Activated T-cell treated with anti-CD3 and anti-CD28 coated beads, Interleukin-2, amount 50 U/mL, for 24 hours (primary cell): ENCODE measurements at regions not wholly inside any gene's neighbourhood (a gene's known extent, or its start where the extent isn't known, plus 50 kb on each side); places are given as distances from the start of the nearest gene placed in this dataset.

Experiments used
- DNase-seq: peaks from one replicate; pipeline ENCODE4 v3.0.0-alpha.2; 2020
- H3K27ac Mint-ChIP-seq: 2 replicates; pipeline ENCODE4 v1.8.0; 2020; ENCODE audit warnings: mild to moderate bottlenecking, mixed read lengths
- H3K27me3 Mint-ChIP-seq: 2 replicates; pipeline ENCODE4 v1.8.0; 2020; ENCODE audit warnings: mixed read lengths
- H3K36me3 Mint-ChIP-seq: 2 replicates; pipeline ENCODE4 v1.8.0; 2020; ENCODE audit warnings: low read depth, mixed read lengths
- H3K4me1 Mint-ChIP-seq: 2 replicates; pipeline ENCODE4 v1.8.0; 2020; ENCODE audit warnings: low read depth, mixed read lengths
- H3K4me3 Mint-ChIP-seq: 2 replicates; pipeline ENCODE4 v1.8.0; 2020; ENCODE audit warnings: mild to moderate bottlenecking, moderate library complexity, mixed read lengths
- H3K9me3 Mint-ChIP-seq: 2 replicates; pipeline ENCODE4 v1.8.0; 2020; ENCODE audit warnings: mixed read lengths

DNA sequence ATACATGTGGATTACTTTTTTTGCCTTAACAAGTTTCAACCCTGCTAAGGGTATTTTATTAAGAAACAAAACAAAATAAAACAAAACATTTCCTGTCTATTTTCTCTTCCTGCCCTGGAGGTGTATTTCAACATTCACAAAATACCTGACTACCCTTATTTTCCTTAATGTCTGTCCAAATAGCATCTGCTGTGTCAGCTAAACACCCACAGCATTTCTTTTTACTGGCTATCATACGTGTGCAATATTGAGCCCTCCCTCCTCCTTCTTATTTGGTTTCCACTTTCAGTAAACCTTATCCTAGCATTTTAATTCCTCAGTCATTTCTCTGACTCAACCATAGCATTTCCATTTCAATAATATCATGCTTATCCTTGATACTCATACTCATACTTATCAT lies 1420.0 kb upstream of the ZEB2 start:
- H3K36me3 Mint-ChIP-seq = no peaks in the 10 kb centered on the region
- no peak for DNase-seq
- H3K27ac Mint-ChIP-seq = no peak overlapping the region
- peaks cover 11% of the 10 kb centered on the region for H3K9me3 Mint-ChIP-seq
- no peaks in the 10 kb centered on the region for H3K4me1 Mint-ChIP-seq
- H3K4me3 Mint-ChIP-seq = no peak overlapping the region
- H3K27me3 Mint-ChIP-seq = no peaks in the 10 kb centered on the region

DNA sequence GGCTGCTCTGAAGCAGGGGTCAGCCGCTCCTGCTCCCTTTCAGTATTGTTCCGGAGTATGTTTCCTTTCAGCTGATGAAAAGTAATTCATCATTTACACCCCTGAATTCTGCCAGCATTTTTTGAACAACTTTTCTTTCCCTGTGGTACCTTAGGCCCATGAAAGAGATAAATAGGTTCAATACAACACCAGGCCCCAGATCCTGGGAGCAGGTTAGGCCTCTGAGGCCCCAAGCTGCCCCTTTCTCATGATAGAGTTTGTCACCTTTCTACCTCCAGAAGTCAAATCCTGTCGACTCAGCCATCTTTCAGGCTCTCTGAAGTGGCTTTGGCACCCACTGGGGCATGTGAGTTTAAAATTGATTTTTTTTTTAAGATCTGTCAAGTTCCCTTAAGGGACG lies 1415.1 kb upstream of the ZEB2 start:
- H3K36me3 Mint-ChIP-seq = no peaks in the 10 kb centered on the region
- no peak overlapping the region for H3K27ac Mint-ChIP-seq
- no peaks in the 10 kb centered on the region for H3K4me1 Mint-ChIP-seq
- no peak for DNase-seq
- no peaks in the 10 kb centered on the region for H3K9me3 Mint-ChIP-seq
- H3K4me3 Mint-ChIP-seq = no peak overlapping the region
- no peaks in the 10 kb centered on the region for H3K27me3 Mint-ChIP-seq

DNA sequence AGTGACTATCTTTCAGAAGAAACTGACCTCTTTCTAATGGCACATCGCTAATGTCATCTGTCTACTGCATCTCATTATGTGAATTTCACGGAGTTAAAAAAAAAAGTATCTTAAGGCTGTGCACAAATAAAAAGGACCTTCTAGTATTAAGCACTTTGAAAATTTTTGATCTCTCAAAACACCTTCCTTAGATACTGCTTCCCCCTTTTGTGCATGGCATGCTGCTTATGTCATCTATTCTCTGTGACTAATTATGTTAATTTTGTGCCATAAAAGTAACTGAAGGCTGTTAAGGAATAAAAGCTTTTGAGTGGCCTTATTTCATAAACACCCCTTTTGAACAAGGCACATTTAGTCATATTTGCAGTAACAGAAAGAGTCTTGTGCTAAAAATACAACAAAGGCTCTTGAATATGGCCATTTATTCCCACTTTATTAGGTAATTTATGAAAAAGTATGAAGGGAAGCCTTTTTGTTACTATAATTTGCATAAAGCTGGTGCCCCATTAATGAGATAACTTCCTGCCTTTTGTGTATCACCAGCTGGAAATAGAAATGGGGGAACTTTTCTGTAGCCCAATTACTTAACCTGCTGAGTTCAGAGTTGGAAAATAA lies 1412.0 kb upstream of the ZEB2 start:
- no peak overlapping the region for H3K4me3 Mint-ChIP-seq
- no peaks in the 10 kb centered on the region for H3K27me3 Mint-ChIP-seq
- H3K9me3 Mint-ChIP-seq = no peaks in the 10 kb centered on the region
- no peaks in the 10 kb centered on the region for H3K4me1 Mint-ChIP-seq
- H3K27ac Mint-ChIP-seq = no peak overlapping the region
- no peak for DNase-seq
- no peaks in the 10 kb centered on the region for H3K36me3 Mint-ChIP-seq

DNA sequence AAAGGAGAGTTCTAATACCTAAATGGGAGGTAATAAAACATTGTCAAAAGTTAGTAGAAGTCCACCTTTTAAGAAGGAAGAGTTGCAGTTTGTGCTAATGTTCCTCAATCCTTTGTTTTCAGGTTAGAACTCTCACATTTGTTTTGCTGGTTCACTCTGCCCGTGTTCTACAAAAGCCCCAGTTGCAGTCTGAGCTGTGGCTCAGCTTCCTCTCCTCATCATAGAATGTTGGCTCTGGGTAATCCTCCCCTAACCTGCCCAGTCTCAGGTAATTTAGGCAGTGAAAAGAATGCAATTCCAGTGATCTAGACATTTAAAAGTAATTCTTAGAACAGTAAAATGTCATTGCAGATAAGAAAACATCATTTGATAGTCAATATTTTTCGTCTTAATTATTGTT lies 1410.4 kb upstream of the ZEB2 start:
- no peaks in the 10 kb centered on the region for H3K9me3 Mint-ChIP-seq
- DNase-seq = no peak
- H3K27me3 Mint-ChIP-seq = no peaks in the 10 kb centered on the region
- no peak overlapping the region for H3K27ac Mint-ChIP-seq
- H3K4me3 Mint-ChIP-seq = no peak overlapping the region
- H3K4me1 Mint-ChIP-seq = no peaks in the 10 kb centered on the region
- H3K36me3 Mint-ChIP-seq = no peaks in the 10 kb centered on the region

GRCh38 chr2:145927131-145927950 lies 1407.4 kb upstream of the ZEB2 start:
- H3K4me1 Mint-ChIP-seq = no peaks in the 10 kb centered on the region
- no peak overlapping the region for H3K4me3 Mint-ChIP-seq
- no peaks in the 10 kb centered on the region for H3K27me3 Mint-ChIP-seq
- DNase-seq = no peak
- H3K27ac Mint-ChIP-seq = no peak overlapping the region
- no peaks in the 10 kb centered on the region for H3K9me3 Mint-ChIP-seq
- no peaks in the 10 kb centered on the region for H3K36me3 Mint-ChIP-seq

- Mint-ChIP-seq H3K9me3 (no peaks in the 10 kb centered on the region), H3K4me1 (no peaks in the 10 kb centered on the region), H3K36me3 (no peaks in the 10 kb centered on the region), H3K27ac (no peak overlapping the region), H3K27me3 (no peaks in the 10 kb centered on the region), H3K4me3 (no peak overlapping the region)
- no peak for DNase-seq
Observed at GRCh38 chr2:145925591-145925990, 1405.7 kb upstream of the ZEB2 start.

DNA sequence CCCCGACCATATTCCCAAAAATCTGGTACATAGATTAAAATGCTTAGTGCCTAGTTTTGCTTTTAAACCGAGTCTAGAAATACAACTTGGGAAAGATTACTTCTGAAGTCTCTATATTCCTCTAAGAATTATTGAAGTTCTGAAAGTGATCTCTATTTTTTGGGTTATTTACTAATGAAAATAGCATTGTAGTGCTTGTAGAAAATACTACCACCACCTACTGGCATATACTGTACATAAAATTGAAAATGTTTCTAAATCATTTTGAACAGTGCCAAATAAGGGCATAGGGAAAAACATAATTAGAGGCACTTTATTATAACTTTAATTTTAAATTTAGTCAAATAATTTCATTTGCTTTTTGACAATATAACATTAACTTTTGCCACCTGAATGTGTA lies 1399.6 kb upstream of the ZEB2 start:
- Mint-ChIP-seq H3K36me3 (no peaks in the 10 kb centered on the region), H3K27me3 (no peaks in the 10 kb centered on the region), H3K9me3 (no peaks in the 10 kb centered on the region), H3K4me1 (no peaks in the 10 kb centered on the region), H3K4me3 (no peak overlapping the region), H3K27ac (no peak overlapping the region)
- no peak for DNase-seq

DNA sequence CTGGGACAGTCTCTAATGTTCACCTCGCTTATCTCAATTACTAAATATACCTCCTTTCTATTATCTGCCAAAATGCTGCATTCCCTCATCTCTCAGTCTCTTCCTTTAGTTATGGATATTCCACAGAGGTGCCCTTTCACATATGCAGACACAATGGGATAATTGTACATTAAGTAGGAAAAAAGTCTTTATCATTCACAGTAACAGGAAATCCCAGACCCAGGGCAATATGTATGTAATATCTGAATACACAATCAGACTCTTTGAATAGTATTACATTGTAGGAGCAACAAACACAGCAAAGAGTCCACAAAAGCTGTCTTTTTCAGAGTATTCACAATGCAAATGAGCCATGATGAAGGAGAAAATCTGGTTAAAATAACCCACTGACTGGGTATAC lies 1399.0 kb upstream of the ZEB2 start:
- no peaks in the 10 kb centered on the region for H3K9me3 Mint-ChIP-seq
- no peak overlapping the region for H3K4me3 Mint-ChIP-seq
- no peak for DNase-seq
- no peaks in the 10 kb centered on the region for H3K36me3 Mint-ChIP-seq
- H3K27ac Mint-ChIP-seq = no peak overlapping the region
- H3K4me1 Mint-ChIP-seq = no peaks in the 10 kb centered on the region
- H3K27me3 Mint-ChIP-seq = no peaks in the 10 kb centered on the region

GRCh38 chr2:145916799-145917198 lies 1396.9 kb upstream of the ZEB2 start:
- H3K9me3 Mint-ChIP-seq = no peaks in the 10 kb centered on the region
- H3K36me3 Mint-ChIP-seq = no peaks in the 10 kb centered on the region
- no peaks in the 10 kb centered on the region for H3K4me1 Mint-ChIP-seq
- H3K4me3 Mint-ChIP-seq = no peak overlapping the region
- no peaks in the 10 kb centered on the region for H3K27me3 Mint-ChIP-seq
- no peak for DNase-seq
- no peak overlapping the region for H3K27ac Mint-ChIP-seq

GRCh38 chr2:145914716-145915115 lies 1394.8 kb upstream of the ZEB2 start:
- H3K4me3 Mint-ChIP-seq = no peak overlapping the region
- no peaks in the 10 kb centered on the region for H3K4me1 Mint-ChIP-seq
- H3K27me3 Mint-ChIP-seq = no peaks in the 10 kb centered on the region
- H3K9me3 Mint-ChIP-seq = no peaks in the 10 kb centered on the region
- no peaks in the 10 kb centered on the region for H3K36me3 Mint-ChIP-seq
- H3K27ac Mint-ChIP-seq = no peak overlapping the region
- DNase-seq = no peak

DNA sequence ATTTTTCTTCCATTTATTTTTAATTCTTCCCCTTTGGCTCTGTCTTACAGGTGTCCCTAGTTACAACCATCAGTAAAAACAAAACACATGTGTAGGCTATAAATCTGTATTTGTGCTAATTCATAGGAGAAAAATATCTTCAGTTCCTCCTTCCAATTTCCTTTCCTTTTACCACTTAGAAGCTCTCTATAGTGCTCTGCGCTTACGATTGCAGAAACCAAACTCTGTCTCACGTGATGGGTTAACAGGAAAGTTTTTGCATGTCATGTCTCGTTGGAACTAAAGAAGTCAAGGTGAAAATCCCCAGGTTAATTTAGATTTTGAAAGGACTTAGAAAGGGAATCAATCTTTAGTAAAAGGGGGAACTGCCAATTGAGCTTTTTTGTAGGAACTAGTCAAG lies 1390.5 kb upstream of the ZEB2 start:
- Mint-ChIP-seq H3K9me3 (no peaks in the 10 kb centered on the region), H3K27me3 (no peaks in the 10 kb centered on the region), H3K27ac (no peak overlapping the region), H3K36me3 (no peaks in the 10 kb centered on the region), H3K4me1 (no peaks in the 10 kb centered on the region), H3K4me3 (no peak overlapping the region)
- no peak for DNase-seq

- H3K9me3 Mint-ChIP-seq = no peaks in the 10 kb centered on the region
- no peak for DNase-seq
- no peaks in the 10 kb centered on the region for H3K4me1 Mint-ChIP-seq
- no peak overlapping the region for H3K27ac Mint-ChIP-seq
- no peaks in the 10 kb centered on the region for H3K36me3 Mint-ChIP-seq
- H3K4me3 Mint-ChIP-seq = no peak overlapping the region
- no peaks in the 10 kb centered on the region for H3K27me3 Mint-ChIP-seq
Observed at GRCh38 chr2:145909766-145910165, 1389.8 kb upstream of the ZEB2 start.

GRCh38 chr2:145909175-145909755 lies 1389.3 kb upstream of the ZEB2 start:
- no peak for DNase-seq
- H3K27me3 Mint-ChIP-seq = no peaks in the 10 kb centered on the region
- H3K9me3 Mint-ChIP-seq = no peaks in the 10 kb centered on the region
- no peaks in the 10 kb centered on the region for H3K4me1 Mint-ChIP-seq
- no peaks in the 10 kb centered on the region for H3K36me3 Mint-ChIP-seq
- no peak overlapping the region for H3K4me3 Mint-ChIP-seq
- no peak overlapping the region for H3K27ac Mint-ChIP-seq

GRCh38 chr2:145906354-145906753 lies 1386.4 kb upstream of the ZEB2 start:
- no peaks in the 10 kb centered on the region for H3K36me3 Mint-ChIP-seq
- H3K4me3 Mint-ChIP-seq = no peak overlapping the region
- DNase-seq = no peak
- H3K4me1 Mint-ChIP-seq = no peaks in the 10 kb centered on the region
- no peak overlapping the region for H3K27ac Mint-ChIP-seq
- no peaks in the 10 kb centered on the region for H3K27me3 Mint-ChIP-seq
- H3K9me3 Mint-ChIP-seq = peaks cover 3% of the 10 kb centered on the region

DNA sequence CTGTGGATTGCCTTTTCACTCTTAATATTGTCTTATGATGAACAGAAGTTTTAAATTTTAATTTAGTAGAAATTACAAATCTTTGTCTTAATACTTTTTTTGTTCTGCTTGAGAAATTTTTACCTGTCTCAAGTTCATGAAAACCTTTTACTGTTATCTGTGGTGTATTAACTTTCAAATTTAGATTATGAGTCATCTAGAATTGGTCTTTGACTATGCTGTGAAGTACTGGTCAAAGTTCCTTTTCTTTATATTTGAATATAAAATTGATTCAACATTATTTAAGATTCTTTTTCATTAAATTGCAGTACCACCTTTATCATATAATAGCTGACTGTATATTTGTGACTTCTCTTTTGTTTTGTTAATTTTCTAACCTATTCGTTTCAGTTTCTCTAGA lies 1385.5 kb upstream of the ZEB2 start:
- no peak overlapping the region for H3K27ac Mint-ChIP-seq
- H3K4me3 Mint-ChIP-seq = no peak overlapping the region
- H3K36me3 Mint-ChIP-seq = no peaks in the 10 kb centered on the region
- DNase-seq = no peak
- no peaks in the 10 kb centered on the region for H3K27me3 Mint-ChIP-seq
- no peaks in the 10 kb centered on the region for H3K4me1 Mint-ChIP-seq
- H3K9me3 Mint-ChIP-seq = peaks cover 3% of the 10 kb centered on the region
